ENCODE measurements at regions not wholly inside any gene's neighbourhood (a gene's known extent, or its start where the extent isn't known, plus 50 kb on each side); places are given as distances from the start of the nearest gene placed in this dataset.

GRCh38 chr13:84126671-84127171 is 244.4 kb upstream of the SLITRK1 start:
- no CpG with 5 or more reads among the region's 7 CpGs for WGBS, 2 experiments (ENCODE audit: extremely low coverage in 2 of 2, insufficient read length in 1 of 2)
- Histone ChIP-seq H2AK9ac (replicated peaks; ENCODE audit: low read depth, low read length, poor library complexity) (no peak overlapping the region), H3K9me1 (ENCODE audit: insufficient read depth, low read length) (no peaks in the 10 kb centered on the region), H3K23ac (ENCODE audit: low read depth, low read length) (no peak overlapping the region), H3K36me3 (ENCODE audit: control insufficient read depth, insufficient read depth, low read length) (no peaks in the 10 kb centered on the region), H3K14ac (replicated peaks; ENCODE audit: low read depth, low read length) (no peak overlapping the region), H2BK20ac (ENCODE audit: low read depth, low read length) (no peak overlapping the region), H2BK15ac (ENCODE audit: low read depth, low read length) (no peak overlapping the region), H4K5ac (ENCODE audit: low read depth, low read length) (no peak overlapping the region), H3K4me2 (ENCODE audit: low read depth, low read length) (no peak overlapping the region), H4K20me1 (ENCODE audit: insufficient read depth, low read length) (no peaks in the 10 kb centered on the region), H3K4me1 (ENCODE audit: control insufficient read depth, insufficient read depth, low read length) (no peaks in the 10 kb centered on the region), H3K56ac (ENCODE audit: extremely low read depth, insufficient read depth, low read length) (no peak overlapping the region), H2AK5ac (ENCODE audit: low read depth, low read length) (no peak overlapping the region), H2AFZ (replicated peaks; ENCODE audit: low read length, poor library complexity) (no peak overlapping the region), H3K27ac (ENCODE audit: insufficient read depth, low read length) (no peak overlapping the region), H3K18ac (ENCODE audit: low read depth, low read length) (no peak overlapping the region), H4K91ac (ENCODE audit: insufficient read depth, low read depth, low read length) (no peak overlapping the region), H3K9me3 (ENCODE audit: control insufficient read depth, insufficient read depth, low read length) (peaks cover 7% of the 10 kb centered on the region; the same call in 1 of the 2 replicates), H3K4ac (ENCODE audit: low read depth, low read length) (no peak overlapping the region), H2BK5ac (ENCODE audit: low read depth, low read length, poor library complexity, severe bottlenecking) (no peak overlapping the region), H3K9ac (ENCODE audit: low read depth, low read length) (no peak overlapping the region), H2BK120ac (ENCODE audit: low read depth, low read length) (no peak overlapping the region), H3K79me1 (ENCODE audit: low read depth in 1 of 2, low read length in 2 of 2) (no peaks in the 10 kb centered on the region), H3K27me3 (ENCODE audit: control insufficient read depth, insufficient read depth, low read length) (no peaks in the 10 kb centered on the region), H3K4me3 (ENCODE audit: insufficient read depth, low read depth, low read length) (no peak overlapping the region), H4K8ac (ENCODE audit: low read depth in 2 of 2, low read length in 2 of 2) (no peak overlapping the region)
- CTCF ChIA-PET: no interaction called here
- in situ Hi-C loops (cut with MboI; ENCODE audit: low sequenced_read_pairs) (no loop called here), intact Hi-C loops (cut with micrococcal nuclease) (no loop called here), dilution Hi-C loops (cut with HindIII; ENCODE audit: low sequenced_read_pairs, unreplicated experiment) (no loop called here)
- no peak for TF ChIP-seq SMC3 (IDR thresholded peaks at IDR 0.05; ENCODE audit: low read depth, low read length)
- TF ChIP-seq RCOR1 (IDR thresholded peaks at IDR 0.05; ENCODE audit: insufficient replicate concordance, low read length): no peak
- TF ChIP-seq RAD21 (IDR thresholded peaks at IDR 0.05; ENCODE audit: low read length): no peak
- TF ChIP-seq MXI1 (IDR thresholded peaks at IDR 0.05; ENCODE audit: borderline replicate concordance, low read depth, low read length): no peak
- ATAC-seq (ENCODE audit: low read depth) (no peak), DNase-seq (no peak)
- POLR2A ChIA-PET (ENCODE audit: unreplicated experiment): no interaction called here
- BruUV-seq (replicated peaks): no TSS peak

All from IMR-90 (cell line).